NCI-H345 treated with DMSO at 0.1 percent for 48 hours (cell line): ENCODE measurements at regions not wholly inside any gene's neighbourhood (a gene's known extent, or its start where the extent isn't known, plus 50 kb on each side); places are given as distances from the start of the nearest gene placed in this dataset.

Experiments
- DNase-seq: peaks from one replicate; lab custom pipeline; 2025; ENCODE audit not compliant: unreplicated experiment; lab: John Stamatoyannopoulos, UW

DNA sequence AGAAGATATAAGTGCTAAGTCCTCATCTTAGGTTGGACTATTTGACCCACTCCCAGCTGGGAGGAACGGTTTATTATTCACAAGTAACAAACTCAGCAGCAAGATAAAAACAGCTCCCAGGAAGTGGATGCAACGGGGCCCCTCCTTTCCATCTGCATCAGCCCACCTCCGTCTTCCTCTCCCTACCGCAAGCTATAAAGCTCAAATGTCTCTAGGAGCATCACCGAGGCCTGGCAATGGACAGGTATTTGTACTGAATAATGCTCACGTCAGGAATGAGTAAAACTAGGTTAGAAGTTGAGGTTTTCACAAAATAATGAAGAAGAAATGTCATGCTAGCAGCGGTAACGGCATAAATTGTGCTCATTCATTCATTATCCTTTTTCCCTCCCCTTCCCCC, 408.7 kb upstream of the PSMD7 start:
- DNase-seq, result no peak

DNA sequence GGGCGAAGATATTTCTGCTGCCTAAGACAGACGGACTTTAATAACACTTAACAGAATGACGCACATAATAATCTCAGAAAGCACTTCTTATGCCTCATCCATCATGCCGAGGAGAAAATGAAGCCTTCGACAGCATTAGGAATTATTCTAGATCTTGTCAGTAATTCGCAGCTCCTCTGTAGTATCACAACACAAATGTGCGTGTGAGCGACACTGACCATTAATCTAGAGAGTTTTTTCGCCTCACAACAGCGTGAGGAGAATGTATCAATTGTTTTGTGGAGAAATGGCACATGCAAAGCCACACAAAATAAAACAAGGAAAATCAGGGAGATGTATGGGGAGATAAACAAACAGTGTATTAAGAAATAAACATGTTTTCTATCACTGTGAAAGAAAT, 410.2 kb upstream of the PSMD7 start:
- no peak for DNase-seq

DNA sequence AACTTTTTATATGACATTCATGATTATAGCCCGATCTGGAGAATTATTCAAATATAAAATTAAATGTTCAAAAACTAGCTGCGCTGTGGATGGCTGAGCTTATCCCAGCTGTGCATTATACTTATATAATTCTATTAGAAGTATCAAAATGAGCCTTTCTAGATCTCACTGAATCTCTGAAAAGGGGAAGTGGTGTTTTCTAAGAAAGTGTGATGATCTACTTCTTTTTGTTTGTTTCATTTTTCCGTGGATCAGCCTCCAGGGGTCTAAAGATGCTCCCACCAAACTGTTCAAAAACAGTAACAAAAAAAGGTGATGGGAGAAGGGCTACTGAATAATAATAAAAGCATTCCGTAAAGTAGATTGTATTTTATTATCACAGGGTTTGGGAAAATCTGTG, 411.3 kb upstream of the PSMD7 start:
- DNase-seq, result no peak

DNA sequence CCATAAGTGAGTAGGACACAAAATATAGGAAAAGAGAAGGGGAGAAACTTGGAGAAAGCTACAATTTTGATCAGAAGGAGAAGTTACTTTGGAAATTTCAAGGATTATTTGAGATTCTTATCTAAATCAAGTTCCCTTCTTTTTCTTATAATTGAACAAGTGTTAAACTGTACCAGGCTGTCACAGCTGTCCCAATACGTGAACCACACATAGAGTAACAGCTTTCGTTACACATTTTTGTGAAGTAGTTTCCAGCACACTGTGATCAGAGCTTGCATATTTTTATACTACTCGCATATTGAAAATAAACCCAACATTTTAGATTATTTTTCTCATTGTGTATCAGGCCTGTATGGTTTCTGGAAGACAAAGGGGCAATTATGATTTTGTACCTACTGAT, 412.8 kb upstream of the PSMD7 start:
- no peak for DNase-seq

DNA sequence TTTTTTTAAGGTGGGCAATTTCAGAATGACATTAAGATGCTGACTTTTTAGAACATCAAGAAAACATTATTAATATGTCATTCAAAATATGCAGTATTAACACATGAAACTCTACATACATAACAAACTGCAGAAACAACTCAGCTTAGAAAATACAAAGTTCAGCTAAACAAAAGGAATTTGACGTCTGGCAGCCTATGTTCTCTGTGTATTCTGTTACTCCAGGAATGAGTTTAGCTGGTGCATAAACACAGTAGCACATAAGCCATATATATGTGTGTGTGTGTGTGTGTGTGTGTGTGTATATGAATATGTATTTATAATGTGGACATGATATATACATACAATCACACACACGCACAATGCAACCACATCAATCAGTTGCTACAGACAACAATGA, 413.5 kb upstream of the PSMD7 start:
- DNase-seq, result no peak

DNA sequence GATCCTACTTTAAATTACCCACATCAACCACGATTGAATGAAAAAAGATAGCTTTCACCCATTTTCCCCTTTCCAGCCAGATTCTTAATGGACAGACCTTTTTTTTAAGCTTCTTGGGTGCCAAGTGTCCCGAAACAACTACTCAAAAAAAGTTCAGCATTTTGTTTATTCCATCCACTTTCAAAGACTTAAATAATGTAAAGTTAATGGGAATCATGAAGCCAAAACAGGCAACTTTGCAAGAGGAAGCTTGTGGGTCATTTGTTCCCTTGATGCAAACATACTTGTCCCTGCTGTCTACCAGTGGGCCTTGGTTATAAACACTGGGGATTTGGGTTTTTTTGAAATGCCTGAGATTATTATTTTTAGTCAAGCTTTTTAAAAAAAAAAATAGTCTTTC, 414.0 kb upstream of the PSMD7 start:
- no peak for DNase-seq

DNA sequence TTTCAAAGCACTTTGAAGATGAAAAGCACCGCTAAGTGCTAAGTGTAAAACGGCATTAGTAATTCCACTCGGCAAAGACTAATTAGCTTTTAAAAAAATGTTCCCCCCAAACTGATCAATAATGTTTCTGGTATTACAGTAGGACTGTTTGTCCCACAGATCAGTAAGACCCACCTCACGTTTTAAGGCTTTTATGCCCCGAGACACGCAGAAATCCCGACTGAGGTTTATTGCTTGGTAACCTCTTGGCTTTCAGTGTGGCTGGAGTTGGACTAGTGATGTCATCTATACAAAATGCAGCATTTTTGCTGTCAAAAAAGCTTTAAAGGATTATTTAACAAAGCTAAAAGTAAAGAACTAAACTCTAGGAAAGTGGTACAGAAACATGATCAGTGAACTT, 414.6 kb upstream of the PSMD7 start:
- no peak for DNase-seq

DNA sequence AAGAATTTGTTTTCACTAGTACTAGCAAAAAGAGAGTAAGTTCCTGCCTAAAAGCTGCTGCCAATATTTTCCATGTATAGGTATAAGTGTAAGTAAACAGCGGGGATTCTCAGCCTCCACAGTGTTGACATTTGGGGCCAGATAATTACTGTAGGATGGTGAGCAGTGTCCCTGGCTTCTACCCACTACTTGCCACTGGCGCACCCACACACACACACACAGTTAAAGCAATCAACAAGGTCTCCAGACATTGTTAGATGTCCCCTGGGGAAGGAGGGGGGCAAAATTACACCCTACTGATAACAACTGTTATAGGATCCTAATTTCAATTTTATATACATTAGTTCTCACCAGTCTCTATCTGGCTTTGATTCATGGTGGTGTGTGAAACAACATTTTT, 417.0 kb upstream of the PSMD7 start:
- no peak for DNase-seq

DNA sequence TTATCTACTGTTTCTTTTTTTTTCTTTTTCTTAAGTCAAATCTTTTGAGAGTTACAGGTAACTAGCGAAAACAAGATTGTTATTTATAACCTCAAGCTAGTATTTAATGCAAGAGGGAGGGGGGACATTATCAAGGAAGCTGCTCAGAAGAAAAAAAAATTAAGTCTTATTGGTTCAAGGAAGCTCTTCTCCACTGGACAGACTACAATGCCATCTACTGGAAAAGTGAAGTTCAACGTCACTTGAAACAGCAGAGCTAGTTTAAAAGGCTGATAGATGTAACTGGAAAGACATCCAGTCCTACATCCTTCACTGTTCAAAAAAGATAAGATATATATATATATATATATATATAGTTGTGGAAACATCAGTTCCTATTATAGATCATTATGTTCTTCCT, 418.0 kb upstream of the PSMD7 start:
- DNase-seq, result peak; percentile 66

DNA sequence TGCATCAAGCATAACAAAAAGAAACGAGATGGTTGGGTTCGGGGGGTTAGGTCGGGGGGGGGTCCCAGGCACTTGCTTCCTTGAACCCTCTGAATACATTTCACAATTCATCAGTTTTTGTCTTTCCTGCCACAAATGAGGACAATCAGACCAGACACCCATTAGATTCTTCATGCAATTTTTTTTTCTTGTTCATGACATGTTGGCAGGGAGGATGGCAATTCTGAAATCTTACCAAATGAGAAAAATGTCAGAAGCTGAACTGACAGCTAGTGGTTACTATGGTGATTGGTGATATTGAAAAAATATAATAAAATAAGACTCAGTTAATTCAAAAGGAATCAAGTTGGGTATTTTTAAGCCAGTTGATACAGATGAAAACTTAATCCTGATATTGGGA, 419.5 kb upstream of the PSMD7 start:
- DNase-seq, result no peak

DNA sequence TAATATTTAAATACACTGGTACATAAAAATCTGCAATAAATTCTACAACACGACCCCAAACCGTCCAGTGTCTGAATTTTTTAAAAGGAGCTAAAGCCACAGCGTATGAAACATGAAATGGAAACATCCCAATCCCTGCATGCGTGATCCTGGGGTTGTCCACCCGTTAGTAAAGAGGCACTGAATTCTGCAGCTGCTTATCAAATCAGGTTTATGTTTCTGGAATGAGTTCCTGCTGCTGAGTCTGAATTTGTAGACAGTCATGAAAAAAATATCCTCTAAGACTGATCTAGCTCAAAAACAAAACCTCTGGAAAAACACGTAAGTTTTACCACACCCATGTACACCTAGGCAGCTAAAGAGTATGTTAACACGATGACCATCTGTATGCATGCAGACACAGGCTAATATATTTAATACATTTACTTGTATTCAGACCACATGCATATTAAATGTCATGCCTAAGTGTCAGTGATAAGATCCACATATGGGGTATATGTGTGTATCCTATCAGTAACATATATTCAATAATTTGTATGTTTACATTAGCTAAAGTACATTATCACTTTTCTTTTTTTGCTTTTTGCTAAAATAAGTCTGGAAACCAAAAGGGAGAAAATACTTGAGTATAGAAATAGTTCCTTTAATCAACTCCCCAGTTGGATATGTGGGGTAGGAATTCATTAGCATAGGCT, 420.5 kb upstream of the PSMD7 start:
- DNase-seq, result no peak

DNA sequence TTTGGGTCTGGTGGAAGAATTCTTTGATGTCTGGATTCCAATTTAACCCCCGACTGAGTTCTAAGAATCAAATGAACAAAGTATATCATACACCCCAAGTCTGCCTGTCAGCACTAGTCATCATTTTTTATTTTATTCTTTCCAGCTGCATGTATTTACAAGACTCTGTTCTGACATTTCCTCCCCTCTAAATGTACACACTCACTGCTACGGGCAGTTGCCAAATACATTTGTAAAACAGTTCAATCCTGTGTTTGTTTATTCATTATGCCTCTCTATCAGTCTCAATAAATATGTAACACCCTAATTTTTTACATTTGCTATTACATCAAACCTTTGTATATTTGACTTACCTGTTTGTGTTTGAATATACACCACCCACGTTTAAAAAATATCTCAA, 422.3 kb upstream of the PSMD7 start:
- no peak for DNase-seq

DNA sequence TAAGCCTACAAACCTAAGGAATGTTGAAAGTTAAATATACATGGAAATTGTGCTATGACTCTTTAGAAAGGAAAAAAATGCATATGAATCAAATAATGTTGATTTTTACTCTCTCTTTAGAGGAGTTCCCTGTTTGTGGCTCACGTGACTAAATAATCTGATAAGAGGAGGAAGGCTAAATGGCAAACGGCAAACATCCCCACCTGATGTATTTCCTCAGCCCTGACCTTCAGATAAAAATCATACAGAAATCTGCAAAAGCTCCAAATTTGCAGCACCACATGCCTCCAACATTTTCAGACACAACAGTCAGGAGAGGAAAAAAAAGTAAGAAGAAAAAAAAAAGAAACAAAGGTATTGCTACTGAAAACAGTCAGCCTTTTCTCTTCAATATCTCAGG, 423.0 kb upstream of the PSMD7 start:
- DNase-seq, result no peak

DNA sequence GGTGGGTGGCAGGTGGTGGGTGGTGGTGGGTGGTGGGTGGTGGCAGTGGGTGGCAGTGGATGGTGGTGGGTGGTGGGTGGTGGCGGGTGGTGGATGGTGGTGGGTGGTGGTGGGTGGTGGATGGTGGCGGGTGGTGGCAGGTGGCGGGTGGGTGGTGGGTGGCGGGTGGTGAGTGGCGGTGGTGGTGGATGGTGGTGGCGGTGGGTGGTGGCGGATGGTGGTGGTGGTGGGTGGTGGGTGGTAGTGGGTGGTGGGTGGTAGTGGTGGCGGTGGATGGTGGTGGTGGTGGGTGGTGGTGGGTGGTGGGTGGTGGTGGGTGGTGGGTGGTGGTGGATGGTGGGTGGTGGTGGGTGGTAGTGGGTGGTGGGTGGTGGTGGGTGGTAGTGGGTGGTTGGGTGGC, 423.8 kb upstream of the PSMD7 start:
- DNase-seq, result no peak

DNA sequence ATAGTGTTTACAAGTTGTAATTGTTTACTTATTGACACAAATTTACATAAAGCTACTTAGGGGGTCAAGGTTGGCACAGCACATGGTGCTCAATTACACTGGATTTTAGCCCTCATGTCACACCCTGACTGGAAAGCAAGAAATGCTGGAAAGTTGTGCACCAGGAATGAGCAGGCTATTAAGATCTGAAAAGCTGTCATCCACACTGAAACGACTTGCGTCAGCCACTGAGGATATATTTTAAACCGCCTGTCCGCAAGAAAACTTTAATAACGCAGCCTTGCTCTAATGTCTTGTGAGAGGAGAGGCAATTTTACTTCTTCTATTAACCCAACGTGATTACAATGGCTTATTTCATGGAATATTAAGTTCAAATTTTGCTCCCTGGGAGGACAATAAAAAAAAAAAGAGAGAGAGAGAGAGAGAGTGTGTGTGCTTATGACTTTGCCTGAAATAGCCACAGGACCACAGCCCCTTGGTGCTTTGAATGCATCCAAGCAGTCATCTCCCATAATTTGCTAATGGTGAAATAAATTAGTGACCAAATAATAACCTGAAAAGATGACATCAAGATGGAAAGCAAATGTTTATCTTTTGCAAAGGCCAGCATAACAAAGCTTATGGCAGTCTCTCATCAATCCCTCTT, 425.4 kb upstream of the PSMD7 start:
- no peak for DNase-seq

DNA sequence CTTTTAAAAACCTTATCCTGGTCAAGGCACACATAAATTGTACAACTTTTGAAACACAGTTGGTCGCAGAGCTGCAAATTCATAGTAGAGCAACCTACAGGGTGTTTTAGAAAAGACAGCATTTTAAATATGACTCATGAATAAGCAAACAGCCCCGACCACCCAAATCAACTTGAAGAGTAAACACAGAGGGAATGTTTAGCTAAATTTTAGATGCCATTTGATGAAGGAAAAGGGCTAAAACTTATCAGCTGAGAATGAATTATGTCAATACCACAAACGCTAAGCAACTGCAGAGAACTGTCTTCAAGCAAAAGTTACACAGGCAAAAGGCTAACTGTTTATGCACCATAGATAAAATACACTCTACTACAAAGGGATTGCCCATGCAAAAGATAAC, 427.5 kb upstream of the PSMD7 start:
- DNase-seq, result no peak

DNA sequence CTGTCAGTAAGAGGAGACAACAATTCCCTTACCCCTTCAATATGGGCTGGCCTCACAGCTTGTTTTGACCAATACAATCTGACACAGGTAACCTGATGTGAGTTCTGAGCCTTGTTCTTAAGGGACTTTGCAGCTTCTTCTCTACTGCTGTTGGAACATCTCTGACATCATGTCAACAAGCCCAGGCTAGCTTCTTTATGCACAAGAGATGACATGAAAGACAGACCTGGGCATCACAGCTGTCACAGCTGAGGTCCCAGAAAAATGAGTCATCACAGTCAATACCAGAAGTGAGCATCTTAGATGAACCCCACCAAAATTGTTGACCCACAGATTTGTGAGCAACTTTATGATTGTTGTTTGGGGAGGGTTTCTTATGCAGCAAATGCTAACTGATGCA, 431.7 kb upstream of the PSMD7 start:
- no peak for DNase-seq

DNA sequence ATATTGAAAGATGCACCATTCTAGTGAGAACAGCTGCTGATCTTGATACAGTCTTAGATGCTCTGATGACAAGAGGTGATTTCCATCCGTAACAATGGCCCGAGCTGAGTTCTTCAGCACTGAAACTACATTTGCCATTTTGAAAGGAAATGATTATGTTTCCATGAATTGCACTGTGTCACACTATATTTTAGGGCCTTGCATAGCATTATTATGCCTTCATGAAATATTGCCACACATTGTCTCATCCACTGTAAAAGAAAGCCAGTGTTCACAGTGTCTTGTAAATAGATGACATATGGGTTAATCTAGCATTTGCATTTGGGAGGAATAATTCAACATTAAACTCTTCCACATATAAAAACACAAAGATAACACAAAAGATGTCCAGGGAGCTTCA, 438.3 kb upstream of the PSMD7 start:
- DNase-seq, result no peak

DNA sequence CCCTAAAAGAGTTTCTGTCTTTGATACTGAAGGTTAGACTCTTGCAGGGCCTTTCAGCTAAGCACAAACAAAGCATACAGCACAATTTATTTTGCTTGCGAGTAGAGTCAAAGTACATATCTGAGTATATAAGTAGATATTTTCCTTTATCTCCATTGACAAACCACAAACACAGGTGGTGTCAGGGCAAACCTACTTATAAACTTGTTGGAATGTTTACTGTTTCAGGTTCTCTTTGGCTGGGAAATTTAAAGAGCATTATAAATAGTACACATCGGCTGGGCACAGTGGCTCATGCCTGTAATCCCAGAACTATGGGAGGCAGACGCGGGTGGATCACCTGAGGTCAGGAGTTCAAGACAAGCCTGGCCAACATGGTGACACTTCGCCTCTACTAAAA, 442.6 kb upstream of the PSMD7 start:
- no peak for DNase-seq

DNA sequence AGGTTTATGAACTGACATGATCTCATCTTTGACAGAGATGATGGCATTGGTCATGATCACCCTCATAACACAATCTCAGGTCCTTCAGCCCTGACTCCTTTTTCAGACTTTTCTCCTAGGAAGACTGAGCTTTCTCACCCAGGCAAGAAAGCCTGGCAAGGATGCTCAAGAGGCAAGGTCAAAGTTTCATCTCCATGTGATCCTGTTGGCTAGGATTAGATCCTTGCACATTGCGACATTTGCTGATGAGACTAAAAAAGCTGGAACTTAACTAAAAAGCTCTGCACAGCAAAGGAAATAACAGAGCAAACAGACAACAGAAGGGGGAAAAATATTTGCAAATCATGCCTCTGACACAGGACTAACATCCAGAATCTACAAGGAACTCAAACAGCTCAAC, 444.1 kb upstream of the PSMD7 start:
- DNase-seq, result no peak

DNA sequence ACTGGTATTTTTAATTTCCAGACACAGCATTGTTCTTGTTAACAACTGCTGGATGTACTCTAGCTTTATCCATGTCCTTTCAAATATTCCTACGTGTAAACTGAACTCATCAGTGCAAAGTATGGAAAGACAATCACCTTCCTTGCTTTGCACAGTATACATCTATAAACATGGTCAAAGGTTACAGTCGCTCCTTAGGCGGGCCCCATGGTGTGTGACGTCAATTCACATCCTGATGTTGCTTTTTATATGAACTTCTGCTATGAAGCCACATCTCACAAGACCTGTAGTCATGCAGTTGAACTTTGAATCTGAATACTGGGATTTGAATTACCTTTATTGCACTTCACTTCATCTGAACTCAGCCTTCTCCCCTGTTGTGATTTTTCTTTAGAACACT, 447.6 kb upstream of the PSMD7 start:
- DNase-seq, result no peak

DNA sequence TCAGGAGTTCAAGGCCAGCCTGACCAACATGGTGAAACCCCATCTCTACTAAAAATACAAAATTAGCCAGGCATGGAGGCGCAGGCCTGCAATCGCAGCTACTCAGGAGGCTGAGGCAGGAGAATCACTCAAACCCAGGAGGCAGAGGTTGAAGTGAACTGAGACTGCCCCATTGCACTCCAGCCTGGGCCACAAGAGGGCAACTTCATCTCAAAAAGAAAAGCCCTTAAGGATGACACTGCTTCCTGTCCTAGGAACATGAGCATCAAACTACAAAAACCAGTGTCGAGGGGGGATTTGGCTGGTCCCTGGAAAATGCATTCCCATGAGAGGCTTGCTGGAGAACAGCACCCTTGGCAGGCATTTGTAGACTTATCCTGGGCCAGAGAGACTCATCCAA, 449.5 kb upstream of the PSMD7 start:
- DNase-seq, result no peak

DNA sequence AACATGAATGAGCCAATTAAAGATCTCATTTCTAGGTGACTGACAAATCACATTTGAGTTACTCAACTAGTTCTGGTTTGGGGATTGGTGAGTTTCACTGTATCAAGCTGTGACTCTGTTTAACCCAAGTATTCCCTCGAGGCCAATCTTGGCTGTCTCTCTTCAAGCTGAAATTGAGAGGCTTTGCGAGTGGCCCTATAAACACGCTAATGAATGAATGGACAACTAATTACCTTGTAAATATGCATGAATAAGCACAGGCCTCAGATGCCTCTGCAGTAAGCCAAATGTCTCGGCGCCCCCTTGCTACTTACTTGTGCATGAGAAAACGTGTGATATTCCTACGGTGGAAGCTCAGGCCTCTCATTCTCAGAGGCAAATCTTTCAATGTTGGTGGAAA, 450.3 kb upstream of the PSMD7 start:
- no peak for DNase-seq
